ENCODE measurements at regions not wholly inside any gene's neighbourhood (a gene's known extent, or its start where the extent isn't known, plus 50 kb on each side); places are given as distances from the start of the nearest gene placed in this dataset.

GRCh38 chr14:50013934-50014333 lies 102.4 kb downstream of the VCPKMT start (continued):
- TF ChIP-seq TEAD4 (CRISPR knock-in tag; IDR thresholded peaks at IDR 0.05) = no peak
- TF ChIP-seq JAZF1 (CRISPR knock-in tag; IDR thresholded peaks at IDR 0.05) = no peak
- no peak for TF ChIP-seq IRF2 (CRISPR knock-in tag; IDR thresholded peaks at IDR 0.05; ENCODE audit: borderline replicate concordance, low read depth)
- TF ChIP-seq MXD4 (CRISPR knock-in tag; IDR thresholded peaks at IDR 0.05; ENCODE audit: borderline replicate concordance) = no peak
- TF ChIP-seq ATF1 (CRISPR knock-in tag; IDR thresholded peaks at IDR 0.05) = no peak
- no peak for TF ChIP-seq SOX15 (CRISPR knock-in tag; IDR thresholded peaks at IDR 0.05)
- TF ChIP-seq, protein P1, sequence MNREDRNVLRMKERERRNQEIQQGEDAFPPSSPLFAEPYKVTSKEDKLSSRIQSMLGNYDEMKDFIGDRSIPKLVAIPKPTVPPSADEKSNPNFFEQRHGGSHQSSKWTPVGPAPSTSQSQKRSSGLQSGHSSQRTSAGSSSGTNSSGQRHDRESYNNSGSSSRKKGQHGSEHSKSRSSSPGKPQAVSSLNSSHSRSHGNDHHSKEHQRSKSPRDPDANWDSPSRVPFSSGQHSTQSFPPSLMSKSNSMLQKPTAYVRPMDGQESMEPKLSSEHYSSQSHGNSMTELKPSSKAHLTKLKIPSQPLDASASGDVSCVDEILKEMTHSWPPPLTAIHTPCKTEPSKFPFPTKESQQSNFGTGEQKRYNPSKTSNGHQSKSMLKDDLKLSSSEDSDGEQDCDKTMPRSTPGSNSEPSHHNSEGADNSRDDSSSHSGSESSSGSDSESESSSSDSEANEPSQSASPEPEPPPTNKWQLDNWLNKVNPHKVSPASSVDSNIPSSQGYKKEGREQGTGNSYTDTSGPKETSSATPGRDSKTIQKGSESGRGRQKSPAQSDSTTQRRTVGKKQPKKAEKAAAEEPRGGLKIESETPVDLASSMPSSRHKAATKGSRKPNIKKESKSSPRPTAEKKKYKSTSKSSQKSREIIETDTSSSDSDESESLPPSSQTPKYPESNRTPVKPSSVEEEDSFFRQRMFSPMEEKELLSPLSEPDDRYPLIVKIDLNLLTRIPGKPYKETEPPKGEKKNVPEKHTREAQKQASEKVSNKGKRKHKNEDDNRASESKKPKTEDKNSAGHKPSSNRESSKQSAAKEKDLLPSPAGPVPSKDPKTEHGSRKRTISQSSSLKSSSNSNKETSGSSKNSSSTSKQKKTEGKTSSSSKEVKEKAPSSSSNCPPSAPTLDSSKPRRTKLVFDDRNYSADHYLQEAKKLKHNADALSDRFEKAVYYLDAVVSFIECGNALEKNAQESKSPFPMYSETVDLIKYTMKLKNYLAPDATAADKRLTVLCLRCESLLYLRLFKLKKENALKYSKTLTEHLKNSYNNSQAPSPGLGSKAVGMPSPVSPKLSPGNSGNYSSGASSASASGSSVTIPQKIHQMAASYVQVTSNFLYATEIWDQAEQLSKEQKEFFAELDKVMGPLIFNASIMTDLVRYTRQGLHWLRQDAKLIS (CRISPR knock-in tag; IDR thresholded peaks at IDR 0.05; ENCODE audit: borderline replicate concordance) = no peak

- DNase-seq (ENCODE audit: low spot score) (no peak), ATAC-seq (no peak)
- no peak overlapping the region for H3K4me3 Mint-ChIP-seq
- H3K9me3 Mint-ChIP-seq = peaks cover 7% of the 10 kb centered on the region
- H3K36me3 Mint-ChIP-seq = no peaks in the 10 kb centered on the region
- TF ChIP-seq ZNF512 (CRISPR knock-in tag; IDR thresholded peaks at IDR 0.05; ENCODE audit: borderline replicate concordance) (peak; percentile 61; the same call in 1 of the 2 replicates), NFATC4 (CRISPR knock-in tag; IDR thresholded peaks at IDR 0.05) (no peak)
- H3K27ac Mint-ChIP-seq = no peak overlapping the region
- POLR2A ChIA-PET = no interaction called here
- H3K27me3 Mint-ChIP-seq (ENCODE audit: low read depth) = no peaks in the 10 kb centered on the region; the same call in 1 of the 2 replicates
- peaks cover 10% of the 10 kb centered on the region for H3K4me1 Mint-ChIP-seq
- CTCF ChIA-PET = no interaction called here
These were observed 101.5 kb downstream of the VCPKMT start for GRCh38 chr14:50014809-50015430.

DNA sequence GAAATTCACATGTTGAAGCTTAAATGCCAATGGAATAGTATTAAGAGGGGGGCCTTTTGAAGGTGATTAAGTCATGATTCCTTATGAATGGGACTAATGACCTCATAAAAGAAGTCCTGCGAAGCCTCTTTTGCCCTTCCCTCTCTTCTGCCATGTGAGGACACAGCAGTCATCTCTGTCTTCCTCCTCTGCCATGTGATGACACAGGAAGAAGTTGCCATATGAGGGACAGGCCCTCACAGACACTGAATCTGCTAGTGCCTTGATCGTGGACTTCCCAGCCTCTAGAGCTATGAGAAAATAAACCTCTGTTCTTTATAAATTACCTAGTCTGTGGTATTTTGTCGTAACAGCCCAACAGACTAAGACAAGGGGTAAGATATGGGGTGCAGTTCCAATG lies 100.7 kb downstream of the VCPKMT start:
- DNase-seq (ENCODE audit: low spot score) = no peak
- Mint-ChIP-seq H3K27me3 (ENCODE audit: low read depth) (no peaks in the 10 kb centered on the region; the same call in 1 of the 2 replicates), H3K36me3 (no peaks in the 10 kb centered on the region), H3K4me1 (peaks cover 10% of the 10 kb centered on the region), H3K27ac (no peak overlapping the region), H3K4me3 (no peak overlapping the region), H3K9me3 (peaks cover 15% of the 10 kb centered on the region)
- POLR2A ChIA-PET = no interaction called here
- CTCF ChIA-PET = interaction anchor here (1.1 kb wide), 1 partner anchor 8 kb away, joined by 3 read pairs; no protein-coding TSS in a partner anchor
- ATAC-seq = no peak
- TF ChIP-seq GRHL2 (CRISPR knock-in tag; IDR thresholded peaks at IDR 0.05; ENCODE audit: insufficient replicate concordance, severe bottlenecking) (no peak), OVOL2 (CRISPR knock-in tag; IDR thresholded peaks at IDR 0.05; ENCODE audit: borderline replicate concordance) (no peak), ELF4 (CRISPR knock-in tag; IDR thresholded peaks at IDR 0.05; ENCODE audit: low read depth) (no peak), ZMAT4 (CRISPR knock-in tag; IDR thresholded peaks at IDR 0.05) (no peak), FOXP1 (CRISPR knock-in tag; IDR thresholded peaks at IDR 0.05; ENCODE audit: borderline replicate concordance) (no peak), NFE2L1 (CRISPR knock-in tag; IDR thresholded peaks at IDR 0.05) (no peak), GABPB1 (CRISPR knock-in tag; IDR thresholded peaks at IDR 0.05) (no peak), GTF2I (CRISPR knock-in tag; conservative IDR thresholded peaks at IDR 0.05) (no peak)
- TF ChIP-seq, protein P2, sequence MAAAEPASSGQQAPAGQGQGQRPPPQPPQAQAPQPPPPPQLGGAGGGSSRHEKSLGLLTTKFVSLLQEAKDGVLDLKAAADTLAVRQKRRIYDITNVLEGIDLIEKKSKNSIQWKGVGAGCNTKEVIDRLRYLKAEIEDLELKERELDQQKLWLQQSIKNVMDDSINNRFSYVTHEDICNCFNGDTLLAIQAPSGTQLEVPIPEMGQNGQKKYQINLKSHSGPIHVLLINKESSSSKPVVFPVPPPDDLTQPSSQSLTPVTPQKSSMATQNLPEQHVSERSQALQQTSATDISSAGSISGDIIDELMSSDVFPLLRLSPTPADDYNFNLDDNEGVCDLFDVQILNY (CRISPR knock-in tag; IDR thresholded peaks at IDR 0.05) = no peak
- TF ChIP-seq, protein P3, sequence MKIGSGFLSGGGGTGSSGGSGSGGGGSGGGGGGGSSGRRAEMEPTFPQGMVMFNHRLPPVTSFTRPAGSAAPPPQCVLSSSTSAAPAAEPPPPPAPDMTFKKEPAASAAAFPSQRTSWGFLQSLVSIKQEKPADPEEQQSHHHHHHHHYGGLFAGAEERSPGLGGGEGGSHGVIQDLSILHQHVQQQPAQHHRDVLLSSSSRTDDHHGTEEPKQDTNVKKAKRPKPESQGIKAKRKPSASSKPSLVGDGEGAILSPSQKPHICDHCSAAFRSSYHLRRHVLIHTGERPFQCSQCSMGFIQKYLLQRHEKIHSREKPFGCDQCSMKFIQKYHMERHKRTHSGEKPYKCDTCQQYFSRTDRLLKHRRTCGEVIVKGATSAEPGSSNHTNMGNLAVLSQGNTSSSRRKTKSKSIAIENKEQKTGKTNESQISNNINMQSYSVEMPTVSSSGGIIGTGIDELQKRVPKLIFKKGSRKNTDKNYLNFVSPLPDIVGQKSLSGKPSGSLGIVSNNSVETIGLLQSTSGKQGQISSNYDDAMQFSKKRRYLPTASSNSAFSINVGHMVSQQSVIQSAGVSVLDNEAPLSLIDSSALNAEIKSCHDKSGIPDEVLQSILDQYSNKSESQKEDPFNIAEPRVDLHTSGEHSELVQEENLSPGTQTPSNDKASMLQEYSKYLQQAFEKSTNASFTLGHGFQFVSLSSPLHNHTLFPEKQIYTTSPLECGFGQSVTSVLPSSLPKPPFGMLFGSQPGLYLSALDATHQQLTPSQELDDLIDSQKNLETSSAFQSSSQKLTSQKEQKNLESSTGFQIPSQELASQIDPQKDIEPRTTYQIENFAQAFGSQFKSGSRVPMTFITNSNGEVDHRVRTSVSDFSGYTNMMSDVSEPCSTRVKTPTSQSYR (CRISPR knock-in tag; IDR thresholded peaks at IDR 0.05) = no peak
- TF ChIP-seq, protein P4, sequence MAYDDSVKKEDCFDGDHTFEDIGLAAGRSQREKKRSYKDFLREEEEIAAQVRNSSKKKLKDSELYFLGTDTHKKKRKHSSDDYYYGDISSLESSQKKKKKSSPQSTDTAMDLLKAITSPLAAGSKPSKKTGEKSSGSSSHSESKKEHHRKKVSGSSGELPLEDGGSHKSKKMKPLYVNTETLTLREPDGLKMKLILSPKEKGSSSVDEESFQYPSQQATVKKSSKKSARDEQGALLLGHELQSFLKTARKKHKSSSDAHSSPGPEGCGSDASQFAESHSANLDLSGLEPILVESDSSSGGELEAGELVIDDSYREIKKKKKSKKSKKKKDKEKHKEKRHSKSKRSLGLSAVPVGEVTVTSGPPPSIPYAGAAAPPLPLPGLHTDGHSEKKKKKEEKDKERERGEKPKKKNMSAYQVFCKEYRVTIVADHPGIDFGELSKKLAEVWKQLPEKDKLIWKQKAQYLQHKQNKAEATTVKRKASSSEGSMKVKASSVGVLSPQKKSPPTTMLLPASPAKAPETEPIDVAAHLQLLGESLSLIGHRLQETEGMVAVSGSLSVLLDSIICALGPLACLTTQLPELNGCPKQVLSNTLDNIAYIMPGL (CRISPR knock-in tag; IDR thresholded peaks at IDR 0.05) = no peak
- TF ChIP-seq, protein P5, sequence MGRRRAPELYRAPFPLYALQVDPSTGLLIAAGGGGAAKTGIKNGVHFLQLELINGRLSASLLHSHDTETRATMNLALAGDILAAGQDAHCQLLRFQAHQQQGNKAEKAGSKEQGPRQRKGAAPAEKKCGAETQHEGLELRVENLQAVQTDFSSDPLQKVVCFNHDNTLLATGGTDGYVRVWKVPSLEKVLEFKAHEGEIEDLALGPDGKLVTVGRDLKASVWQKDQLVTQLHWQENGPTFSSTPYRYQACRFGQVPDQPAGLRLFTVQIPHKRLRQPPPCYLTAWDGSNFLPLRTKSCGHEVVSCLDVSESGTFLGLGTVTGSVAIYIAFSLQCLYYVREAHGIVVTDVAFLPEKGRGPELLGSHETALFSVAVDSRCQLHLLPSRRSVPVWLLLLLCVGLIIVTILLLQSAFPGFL (CRISPR knock-in tag; IDR thresholded peaks at IDR 0.05; ENCODE audit: borderline replicate concordance) = no peak
